HG02970 (cell line): ENCODE measurements at regions not wholly inside any gene's neighbourhood (a gene's known extent, or its start where the extent isn't known, plus 50 kb on each side); places are given as distances from the start of the nearest gene placed in this dataset.

ENCODE experiments used
- ATAC-seq: cut with Tn5 transposase; IDR thresholded peaks from one replicate; pipeline ENCODE4 v1.9.1; 2021; ENCODE audit warnings: mild to moderate bottlenecking, moderate library complexity, moderate number of reproducible peaks; ENCODE audit not compliant: unreplicated experiment, low FRiP score

GRCh38 chr13:34345258-34345965 is 527.5 kb downstream of the RFC3 start:
- ATAC-seq = no peak

DNA sequence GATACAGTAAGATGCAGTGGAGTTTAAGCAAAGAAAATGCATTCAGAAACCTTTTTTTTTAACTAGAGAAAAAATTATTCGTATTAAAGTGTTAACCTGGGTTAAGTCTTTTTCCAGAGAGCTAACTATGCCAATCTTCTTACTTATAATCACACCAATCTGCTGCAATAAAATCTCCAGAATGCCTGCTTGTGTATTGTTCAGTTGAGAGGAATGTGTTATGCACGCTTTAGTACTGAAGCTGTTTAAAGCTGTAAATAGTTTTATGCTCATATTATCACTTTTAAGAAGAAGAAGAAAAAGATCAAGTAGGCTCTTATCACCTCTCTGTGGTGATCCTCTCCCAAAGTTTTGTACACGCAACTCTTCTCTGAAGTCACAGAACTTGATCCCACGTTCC is 528.7 kb downstream of the RFC3 start:
- ATAC-seq = no peak

DNA sequence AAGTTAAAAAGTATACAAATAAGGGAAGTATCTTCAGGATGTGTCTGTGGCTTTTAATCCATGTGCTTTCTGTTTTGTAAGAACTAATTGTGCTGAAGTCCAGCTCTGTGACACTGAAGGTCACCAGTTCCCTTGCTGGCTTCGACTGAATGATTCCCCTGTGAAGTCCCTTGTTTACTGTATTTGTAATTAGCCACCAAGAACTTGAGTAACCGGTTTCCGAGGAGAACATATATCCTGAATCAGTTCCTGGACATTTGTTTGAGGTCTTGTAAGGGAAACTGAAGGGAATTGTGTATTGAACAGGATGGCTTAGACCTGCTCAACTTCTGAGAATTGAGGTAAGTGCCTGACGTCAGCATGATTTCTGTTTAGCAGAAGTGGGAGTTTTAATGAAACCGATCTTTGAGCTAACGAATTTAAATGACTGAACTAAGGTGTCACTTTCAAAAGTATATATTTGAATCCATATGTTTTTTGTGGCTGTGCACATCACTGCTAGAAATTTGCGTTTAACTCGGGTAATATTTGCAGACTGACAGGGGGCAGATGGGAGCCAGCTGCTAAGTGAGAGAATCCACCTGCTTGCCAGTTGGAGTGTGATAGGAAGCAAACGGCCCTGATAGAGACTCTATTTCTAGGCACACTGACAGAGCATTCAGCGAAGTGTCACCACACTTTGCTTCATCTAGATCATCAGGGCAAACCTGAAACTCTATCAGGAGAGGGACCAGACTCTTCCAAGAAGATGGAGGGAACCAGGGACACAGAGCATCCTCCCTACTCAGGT is 530.0 kb downstream of the RFC3 start:
- no peak for ATAC-seq

- no peak for ATAC-seq
Measured at GRCh38 chr13:34349091-34349722, 531.3 kb downstream of the RFC3 start.

GRCh38 chr13:34350671-34351070 is 532.7 kb downstream of the RFC3 start:
- ATAC-seq = no peak

DNA sequence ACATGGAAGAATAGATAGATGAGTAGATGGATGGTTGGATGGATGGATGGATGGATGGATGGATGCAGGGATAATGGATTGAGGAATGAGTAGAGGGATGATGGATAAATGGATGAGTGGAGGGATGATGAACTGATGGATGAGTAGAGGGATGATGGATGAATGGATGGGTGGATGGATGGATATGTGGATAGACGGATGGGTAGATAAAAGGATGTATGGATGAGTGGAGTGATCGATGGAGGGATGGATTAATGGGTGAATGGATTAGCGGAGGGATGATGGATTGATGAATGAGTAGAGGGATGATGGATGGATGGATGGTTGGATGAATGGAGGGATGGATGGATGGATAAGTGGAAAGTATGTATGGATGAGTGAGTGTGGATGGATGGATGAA is 533.2 kb downstream of the RFC3 start:
- ATAC-seq = no peak

GRCh38 chr13:34352958-34353357 is 535.0 kb downstream of the RFC3 start:
- ATAC-seq = no peak

- ATAC-seq = no peak
Measured at GRCh38 chr13:34356686-34357434, 538.9 kb downstream of the RFC3 start.

GRCh38 chr13:34357435-34358232 is 539.7 kb downstream of the RFC3 start:
- ATAC-seq = no peak

DNA sequence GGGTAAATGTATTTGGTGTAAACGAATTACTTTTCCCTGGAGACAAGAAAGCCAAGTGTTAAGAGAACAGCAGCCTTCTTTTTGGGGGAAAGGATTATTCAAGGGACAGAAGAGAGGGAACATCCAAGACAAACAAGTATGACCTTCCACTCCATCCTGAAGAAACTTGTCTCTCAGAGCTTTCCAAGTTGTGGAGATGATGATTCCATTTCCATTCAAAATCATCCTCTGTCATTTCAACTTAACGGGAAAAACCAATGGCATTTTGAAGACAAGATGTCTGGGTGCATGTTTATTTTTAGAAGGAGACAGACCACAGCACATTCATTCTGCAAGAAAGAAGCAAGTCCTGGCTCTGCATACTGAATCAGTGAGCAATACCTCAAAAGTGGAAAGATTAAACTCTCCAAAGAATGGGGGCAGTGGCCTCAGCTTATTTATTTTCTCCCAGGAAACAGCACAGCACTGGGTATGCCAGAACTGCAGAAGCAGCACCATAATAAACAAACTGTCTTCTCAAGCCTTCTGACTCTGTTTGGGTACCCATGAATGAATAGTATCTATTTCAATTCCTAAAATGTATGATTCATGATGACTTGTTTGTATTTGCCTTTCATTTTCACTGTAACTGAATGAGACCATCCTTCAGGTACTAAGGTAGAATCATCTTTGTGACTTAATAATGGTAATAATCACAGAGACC is 541.0 kb downstream of the RFC3 start:
- no peak for ATAC-seq

DNA sequence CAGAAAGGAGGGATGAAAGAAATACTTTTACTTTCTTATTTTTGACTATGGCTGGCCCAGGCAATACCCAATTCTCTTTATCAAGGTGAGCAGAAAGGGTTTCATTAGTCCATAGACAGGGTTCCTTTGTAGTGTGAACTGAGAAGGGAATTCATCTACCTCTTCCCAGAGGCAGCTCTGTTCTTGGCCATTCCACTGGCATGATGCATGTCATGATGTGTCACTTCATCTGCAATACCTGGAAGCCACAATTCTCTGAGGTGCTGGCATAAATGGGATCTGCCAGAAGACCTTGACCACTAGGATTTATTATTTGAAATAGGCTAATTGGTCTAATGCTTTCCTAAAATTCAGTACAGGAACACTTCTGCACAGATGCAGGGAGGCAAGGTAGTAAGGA is 542.8 kb downstream of the RFC3 start:
- no peak for ATAC-seq

- no peak for ATAC-seq
Measured at GRCh38 chr13:34361560-34361959, 543.6 kb downstream of the RFC3 start.

GRCh38 chr13:34363266-34363665 is 545.3 kb downstream of the RFC3 start:
- no peak for ATAC-seq

- no peak for ATAC-seq
Measured at GRCh38 chr13:34364633-34365032, 546.7 kb downstream of the RFC3 start.

DNA sequence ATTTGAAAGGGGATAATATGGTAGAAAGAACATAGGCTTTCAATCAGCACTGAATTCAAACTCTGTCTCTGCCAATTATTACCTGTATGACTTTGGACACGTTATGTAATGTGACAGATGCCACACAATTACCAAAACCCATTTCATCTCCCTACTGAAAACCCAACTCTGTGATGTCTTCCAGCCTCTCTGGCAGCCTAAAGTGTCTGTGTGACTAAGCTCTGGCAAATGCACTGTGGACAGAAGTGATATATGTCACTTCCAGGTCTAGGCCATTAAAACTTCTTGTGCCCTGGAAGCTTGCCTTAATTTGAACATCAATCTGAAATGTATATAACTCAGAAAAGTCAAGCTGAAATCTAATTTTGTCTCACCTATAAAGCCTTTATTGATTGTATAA is 552.0 kb downstream of the RFC3 start:
- ATAC-seq = no peak

DNA sequence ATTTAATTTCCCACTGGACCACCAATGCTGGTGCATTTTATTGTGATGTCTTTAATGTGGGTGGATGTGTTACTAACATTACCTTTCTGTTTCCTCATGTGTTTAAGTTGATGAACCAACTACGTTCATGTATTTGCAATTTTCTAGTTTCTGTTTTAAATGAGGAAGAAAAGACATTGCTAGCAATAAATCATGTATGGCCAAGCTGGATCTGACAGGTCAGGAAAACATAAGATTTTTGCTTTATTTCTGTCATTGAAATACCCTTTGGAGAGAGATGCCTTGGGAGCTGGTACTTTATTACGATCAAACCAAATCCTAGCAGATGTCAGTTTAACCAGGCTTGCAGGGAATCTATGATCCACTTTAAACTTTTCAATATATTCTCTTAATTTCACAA is 553.2 kb downstream of the RFC3 start:
- no peak for ATAC-seq

- no peak for ATAC-seq
Measured at GRCh38 chr13:34371645-34372395, 553.9 kb downstream of the RFC3 start.

DNA sequence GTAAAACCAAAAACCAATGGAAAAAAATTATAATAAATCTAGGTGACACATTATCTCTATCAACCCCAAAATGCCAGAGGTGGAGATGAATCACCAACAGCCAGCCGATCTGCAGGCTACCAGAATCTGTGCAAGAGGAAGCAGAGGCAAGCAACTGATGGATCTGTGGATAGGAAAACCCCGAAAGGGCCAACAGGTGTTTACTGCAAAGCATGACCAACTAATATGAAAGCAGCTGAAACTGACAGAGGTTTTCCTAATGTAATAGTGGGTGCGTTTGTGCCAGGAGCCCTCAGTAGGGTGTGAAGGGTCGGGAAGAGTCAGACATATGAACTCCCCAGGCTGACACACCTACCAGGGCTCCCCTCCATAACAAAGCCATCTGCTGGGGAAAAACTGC is 554.6 kb downstream of the RFC3 start:
- ATAC-seq = no peak

GRCh38 chr13:34376483-34376882 is 558.5 kb downstream of the RFC3 start:
- no peak for ATAC-seq
